ENCODE measurements at regions not wholly inside any gene's neighbourhood (a gene's known extent, or its start where the extent isn't known, plus 50 kb on each side); places are given as distances from the start of the nearest gene placed in this dataset.

DNA sequence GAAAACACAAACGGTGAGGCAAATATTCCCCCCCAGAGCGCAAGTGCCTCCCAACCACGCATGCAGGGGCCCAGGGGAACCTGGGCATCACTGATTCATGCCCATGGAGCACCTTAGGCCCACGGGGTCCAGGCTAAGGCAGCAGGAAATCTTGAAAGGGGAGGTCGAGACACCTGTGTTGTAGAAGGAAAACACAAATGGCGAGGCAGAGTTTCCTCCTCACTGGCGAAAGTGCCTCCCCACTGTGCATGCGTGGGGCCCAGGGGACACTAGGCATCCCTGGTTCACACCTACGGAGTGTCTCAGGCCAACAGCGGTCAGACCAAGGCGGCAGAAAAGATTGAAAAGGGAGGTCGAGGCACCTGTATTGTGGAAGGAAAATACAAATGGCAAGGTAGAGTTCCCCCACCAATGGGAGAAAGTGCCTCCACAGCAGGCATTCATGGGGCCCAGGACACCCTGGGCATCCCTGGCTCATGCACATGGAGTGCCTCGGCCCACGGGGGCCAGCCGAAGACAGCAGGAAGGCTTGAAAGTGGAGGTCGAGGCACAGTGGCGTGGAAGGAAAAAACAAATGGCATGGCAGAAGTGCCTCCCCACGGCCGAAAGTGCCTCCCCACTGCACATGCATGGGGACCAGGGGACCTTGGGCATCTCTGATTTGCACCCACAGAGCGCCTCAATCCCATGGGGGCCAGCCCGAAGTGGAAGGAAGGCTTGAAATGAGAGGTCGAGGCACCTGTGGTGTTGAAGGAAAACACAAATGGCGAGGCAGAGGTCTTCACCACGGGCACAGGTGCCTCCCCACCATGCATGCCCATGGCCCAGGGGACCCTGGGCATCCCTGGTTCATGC is 368.8 kb downstream of the ALG10 start:
- no peak for TF ChIP-seq POLR2A (IDR thresholded peaks at IDR 0.05)
- H3K9me3 ChIP-seq, result peaks cover 0 to 16% (median 2%) of the 10 kb centered on the region in 3 donors
- no peaks in the 10 kb centered on the region for H3K4me1 ChIP-seq
- H3K27ac ChIP-seq, result no peak overlapping the region
- no peak for DNase-seq
- intact Hi-C loops (cut with DNase I), result no loop called here
- H3K27me3 ChIP-seq, result no peaks in the 10 kb centered on the region
- H3K36me3 ChIP-seq (replicated peaks in 1 of 2; ENCODE audit: insufficient read depth in 1 of 2, low read depth in 2 of 2), result no peaks in the 10 kb centered on the region
- no peak for ATAC-seq
- WGBS, 2 donors, result 61 to 69% methylated on average over 24 of the region's 24 CpGs
- no peak overlapping the region for H3K4me3 ChIP-seq

DNA sequence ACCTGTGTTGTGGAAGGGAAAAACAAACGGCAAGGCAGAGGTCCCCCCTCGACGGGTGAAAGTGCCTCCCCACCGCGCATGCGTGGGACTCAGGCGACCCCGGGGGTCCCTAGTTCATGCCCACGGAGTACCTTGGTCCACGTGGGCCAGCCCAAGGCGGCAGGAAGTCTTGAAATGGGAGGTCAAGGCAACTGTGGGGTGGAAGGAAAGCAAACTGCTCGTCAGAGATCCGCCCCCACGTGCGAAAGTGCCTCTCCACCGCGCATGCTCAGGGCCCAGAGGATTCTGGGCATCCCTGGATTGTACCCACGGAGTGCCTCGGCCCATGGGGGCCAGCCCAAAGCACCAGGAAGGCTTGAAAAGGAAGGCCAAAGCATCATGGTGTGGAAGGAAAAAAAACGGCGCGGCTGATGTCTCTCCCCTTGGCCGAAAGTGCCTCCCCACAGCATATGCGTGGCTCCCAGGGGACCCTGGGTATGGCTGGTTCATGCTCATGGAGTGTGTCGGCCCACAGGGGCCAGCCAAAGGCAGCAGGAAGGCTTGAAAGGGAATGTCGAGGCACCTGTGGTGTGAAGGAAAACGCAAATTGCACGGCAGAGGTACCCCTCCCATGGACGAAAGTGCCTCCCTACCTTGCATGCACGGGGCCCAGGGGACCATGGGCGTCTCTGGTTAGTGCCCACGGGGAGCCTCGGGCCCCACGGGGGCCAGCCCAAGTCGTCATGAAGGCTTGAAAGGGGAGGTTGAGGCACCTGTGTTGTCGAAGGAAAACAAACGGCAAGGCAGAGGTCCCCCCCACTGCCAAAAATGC is 369.7 kb downstream of the ALG10 start:
- 47 to 70% methylated on average over 30 to 37 of the region's 37 CpGs for WGBS, 2 donors
- no peak overlapping the region for H3K27ac ChIP-seq
- no peaks in the 10 kb centered on the region for H3K4me1 ChIP-seq
- H3K4me3 ChIP-seq, result no peak overlapping the region
- ATAC-seq (no peak), DNase-seq (no peak)
- no peaks in the 10 kb centered on the region for H3K27me3 ChIP-seq
- no peaks in the 10 kb centered on the region for H3K36me3 ChIP-seq (replicated peaks in 1 of 2; ENCODE audit: insufficient read depth in 1 of 2, low read depth in 2 of 2)
- TF ChIP-seq, protein P1, sequence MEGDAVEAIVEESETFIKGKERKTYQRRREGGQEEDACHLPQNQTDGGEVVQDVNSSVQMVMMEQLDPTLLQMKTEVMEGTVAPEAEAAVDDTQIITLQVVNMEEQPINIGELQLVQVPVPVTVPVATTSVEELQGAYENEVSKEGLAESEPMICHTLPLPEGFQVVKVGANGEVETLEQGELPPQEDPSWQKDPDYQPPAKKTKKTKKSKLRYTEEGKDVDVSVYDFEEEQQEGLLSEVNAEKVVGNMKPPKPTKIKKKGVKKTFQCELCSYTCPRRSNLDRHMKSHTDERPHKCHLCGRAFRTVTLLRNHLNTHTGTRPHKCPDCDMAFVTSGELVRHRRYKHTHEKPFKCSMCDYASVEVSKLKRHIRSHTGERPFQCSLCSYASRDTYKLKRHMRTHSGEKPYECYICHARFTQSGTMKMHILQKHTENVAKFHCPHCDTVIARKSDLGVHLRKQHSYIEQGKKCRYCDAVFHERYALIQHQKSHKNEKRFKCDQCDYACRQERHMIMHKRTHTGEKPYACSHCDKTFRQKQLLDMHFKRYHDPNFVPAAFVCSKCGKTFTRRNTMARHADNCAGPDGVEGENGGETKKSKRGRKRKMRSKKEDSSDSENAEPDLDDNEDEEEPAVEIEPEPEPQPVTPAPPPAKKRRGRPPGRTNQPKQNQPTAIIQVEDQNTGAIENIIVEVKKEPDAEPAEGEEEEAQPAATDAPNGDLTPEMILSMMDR (IDR thresholded peaks at IDR 0.05), result no peak
- no peak for TF ChIP-seq POLR2A (IDR thresholded peaks at IDR 0.05)
- H3K9me3 ChIP-seq, result peaks cover 0 to 16% (median 0%) of the 10 kb centered on the region in 3 donors
- intact Hi-C loops (cut with DNase I), result no loop called here

GRCh38 chr12:34392741-34393085 is 370.4 kb downstream of the ALG10 start:
- WGBS, 2 donors, result 58 to 77% methylated on average over 13 to 14 of the region's 14 CpGs
- Histone ChIP-seq H3K36me3 (replicated peaks in 1 of 2; ENCODE audit: insufficient read depth in 1 of 2, low read depth in 2 of 2) (no peaks in the 10 kb centered on the region), H3K4me1 (no peaks in the 10 kb centered on the region), H3K4me3 (no peak overlapping the region), H3K9me3 (peaks cover 0 to 15% (median 0%) of the 10 kb centered on the region in 3 donors), H3K27me3 (no peaks in the 10 kb centered on the region), H3K27ac (no peak overlapping the region)
- intact Hi-C loops (cut with DNase I), result no loop called here
- DNase-seq, result no peak
- TF ChIP-seq, protein P1 (IDR thresholded peaks at IDR 0.05), result no peak
- TF ChIP-seq POLR2A (IDR thresholded peaks at IDR 0.05), result no peak
- no peak for ATAC-seq

- H3K4me3 ChIP-seq, result no peak overlapping the region
- no peak overlapping the region for H3K27ac ChIP-seq
- H3K27me3 ChIP-seq, result no peaks in the 10 kb centered on the region
- DNase-seq (no peak), ATAC-seq (no peak)
- WGBS, 2 donors, result 38 to 56% methylated on average over 28 to 35 of the region's 35 CpGs
- peaks cover 0 to 20% (median 0%) of the 10 kb centered on the region in 3 donors for H3K9me3 ChIP-seq
- intact Hi-C loops (cut with DNase I), result no loop called here
- no peaks in the 10 kb centered on the region for H3K4me1 ChIP-seq
- H3K36me3 ChIP-seq (replicated peaks in 1 of 2; ENCODE audit: insufficient read depth in 1 of 2, low read depth in 2 of 2), result no peaks in the 10 kb centered on the region
- TF ChIP-seq, protein P1 (IDR thresholded peaks at IDR 0.05), result no peak
- TF ChIP-seq POLR2A (IDR thresholded peaks at IDR 0.05), result no peak
These were observed 371.0 kb downstream of the ALG10 start for GRCh38 chr12:34393086-34393820.

GRCh38 chr12:34393821-34394150 is 371.5 kb downstream of the ALG10 start:
- peaks cover 0 to 26% (median 0%) of the 10 kb centered on the region in 3 donors for H3K9me3 ChIP-seq
- DNase-seq, result peak in 1 of 4 donors; percentile 8
- TF ChIP-seq POLR2A (IDR thresholded peaks at IDR 0.05), result no peak

More at GRCh38 chr12:34393821-34394150, 371.5 kb downstream of the ALG10 start:
- intact Hi-C loops (cut with DNase I), result no loop called here
- Histone ChIP-seq H3K4me3 (no peak overlapping the region), H3K36me3 (replicated peaks in 1 of 2; ENCODE audit: insufficient read depth in 1 of 2, low read depth in 2 of 2) (no peaks in the 10 kb centered on the region), H3K27ac (no peak overlapping the region), H3K4me1 (no peaks in the 10 kb centered on the region), H3K27me3 (no peaks in the 10 kb centered on the region)
- no peak for ATAC-seq
- 27 to 58% methylated on average over 9 to 10 of the region's 10 CpGs for WGBS, 2 donors

All from body of pancreas (tissue), 4 donors.